Tibial artery (tissue), 4 donors: ENCODE measurements at regions not wholly inside any gene's neighbourhood (a gene's known extent, or its start where the extent isn't known, plus 50 kb on each side); places are given as distances from the start of the nearest gene placed in this dataset.

Source experiments
- DNase-seq, 2 donors: peaks; one replicate each; pipeline ENCODE4 v3.0.0-alpha.2; 2019
- H3K27ac ChIP-seq, 2 donors: fragments of 200-600 bp; sonication (generic) in 1 of 2; 1 replicate in 1 of 2; 2 replicates in 1 of 2; pipeline ENCODE4 v1.5.1; 2018 to 2019; ENCODE audit warnings: mild to moderate bottlenecking in 1 of 2
- H3K27me3 ChIP-seq, 2 donors: fragments of 200-600 bp; sonication (generic) in 1 of 2; one replicate each; pipeline versions ENCODE4 v1.5.1 to v1.6.0; 2016 to 2019
- H3K36me3 ChIP-seq, 3 donors: fragments of 200-600 bp; sonication (generic) in 2 of 3; one replicate each; pipeline ENCODE4 v1.5.1; 2016 to 2019; ENCODE audit warnings: mild to moderate bottlenecking in 2 of 3
- H3K4me1 ChIP-seq, 4 donors: fragments of 200-600 bp; sonication (generic) in 2 of 4; 1 replicate in 3 of 4; 2 replicates in 1 of 4; pipeline ENCODE4 v1.5.1; 2016 to 2019
- H3K4me3 ChIP-seq, 2 donors: fragments of 200-600 bp; sonication (generic) in 1 of 2; 1 replicate in 1 of 2; 2 replicates in 1 of 2; pipeline ENCODE4 v1.5.1; 2018 to 2019; ENCODE audit warnings: mild to moderate bottlenecking in 2 of 2
- H3K9me3 ChIP-seq, 3 donors: fragments of 200-600 bp; sonication (generic) in 1 of 3; one replicate each; pipeline ENCODE4 v1.5.1; 2016 to 2019
- intact Hi-C: fragments of 100-400 bp; cut with DNase I; formaldehyde crosslinking; loops from one replicate; pipeline ENCODE4 v1.15.0; 2023; ENCODE audit warnings: low total_unique reads
- TF ChIP-seq, protein P1 (sequence below), 2 experiments: fragments of 200-600 bp in 1 of 2; fragments of 450-650 bp in 1 of 2; IDR thresholded peaks; one replicate each; pipeline ENCODE4 v1.5.1; 2017 to 2019; ENCODE audit warnings: antibody characterized with exemption in 2 of 2, mild to moderate bottlenecking in 1 of 2, moderate library complexity in 1 of 2

DNA sequence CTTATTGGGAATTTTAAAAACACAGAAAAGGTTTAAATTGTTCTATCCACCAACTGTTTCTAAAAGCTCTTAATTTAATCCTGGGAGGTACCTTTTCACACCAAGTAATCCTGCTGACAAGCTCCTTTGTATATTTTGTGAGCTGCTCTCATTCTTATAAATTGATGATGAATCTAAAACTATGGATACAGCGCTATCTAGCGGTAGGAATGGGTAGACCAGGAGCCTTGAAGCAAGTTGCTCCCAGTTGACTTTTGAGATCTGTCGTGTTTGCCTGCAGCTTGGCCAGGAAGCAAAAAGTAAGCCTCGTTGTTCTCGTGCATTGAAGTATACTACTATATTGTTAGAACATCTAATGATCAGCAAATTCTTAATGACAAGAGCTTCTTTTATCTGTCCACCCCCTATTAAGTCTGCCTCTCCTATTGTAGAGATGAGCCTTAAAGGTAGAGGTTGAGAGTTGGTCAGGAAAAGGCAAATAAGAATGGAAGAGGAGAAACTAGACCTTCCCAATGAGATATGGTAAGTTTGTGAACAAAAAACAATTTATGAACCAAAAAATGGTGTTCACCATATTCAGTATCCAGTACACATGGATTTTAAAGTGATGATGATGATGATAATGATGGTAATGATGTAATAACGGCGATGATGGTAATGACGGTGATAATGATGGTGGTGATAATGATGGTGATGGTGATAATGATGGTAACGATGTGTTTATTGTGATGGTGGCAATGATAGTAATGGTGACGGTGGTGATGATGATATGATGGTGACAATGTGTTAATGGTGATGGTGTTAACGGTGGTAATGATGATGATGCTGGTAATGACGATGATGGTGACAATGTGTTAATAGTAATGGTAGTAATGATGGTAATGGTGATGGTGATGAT lies 212.1 kb upstream of the NCKAP5 start:
- intact Hi-C loops: no loop called here

DNA sequence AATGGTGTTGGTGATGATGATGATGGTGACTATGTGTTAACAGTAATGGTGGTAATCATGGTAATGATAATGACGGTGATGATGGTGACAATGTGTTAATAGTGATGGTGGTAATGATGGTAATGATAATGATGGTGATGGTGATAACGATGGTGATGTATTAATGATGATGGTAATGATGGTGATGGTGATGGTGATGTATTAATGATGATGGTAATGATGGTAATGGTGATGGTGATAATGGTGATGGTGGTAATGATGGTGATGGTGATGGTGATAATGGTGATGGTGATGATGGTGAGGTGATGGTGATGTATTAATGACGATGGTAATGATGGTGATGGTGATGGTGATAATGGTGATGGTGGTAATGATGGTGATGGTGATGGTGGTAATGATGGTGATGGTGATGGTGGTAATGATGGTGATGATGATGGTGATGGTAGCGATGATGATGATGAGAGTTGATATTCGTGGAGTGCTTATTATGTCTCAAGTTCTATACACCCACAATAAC lies 212.8 kb upstream of the NCKAP5 start:
- H3K27ac ChIP-seq: no peak overlapping the region
- no peaks in the 10 kb centered on the region for H3K4me1 ChIP-seq
- intact Hi-C loops: no loop called here
- H3K36me3 ChIP-seq: no peaks in the 10 kb centered on the region
- TF ChIP-seq, protein P1, sequence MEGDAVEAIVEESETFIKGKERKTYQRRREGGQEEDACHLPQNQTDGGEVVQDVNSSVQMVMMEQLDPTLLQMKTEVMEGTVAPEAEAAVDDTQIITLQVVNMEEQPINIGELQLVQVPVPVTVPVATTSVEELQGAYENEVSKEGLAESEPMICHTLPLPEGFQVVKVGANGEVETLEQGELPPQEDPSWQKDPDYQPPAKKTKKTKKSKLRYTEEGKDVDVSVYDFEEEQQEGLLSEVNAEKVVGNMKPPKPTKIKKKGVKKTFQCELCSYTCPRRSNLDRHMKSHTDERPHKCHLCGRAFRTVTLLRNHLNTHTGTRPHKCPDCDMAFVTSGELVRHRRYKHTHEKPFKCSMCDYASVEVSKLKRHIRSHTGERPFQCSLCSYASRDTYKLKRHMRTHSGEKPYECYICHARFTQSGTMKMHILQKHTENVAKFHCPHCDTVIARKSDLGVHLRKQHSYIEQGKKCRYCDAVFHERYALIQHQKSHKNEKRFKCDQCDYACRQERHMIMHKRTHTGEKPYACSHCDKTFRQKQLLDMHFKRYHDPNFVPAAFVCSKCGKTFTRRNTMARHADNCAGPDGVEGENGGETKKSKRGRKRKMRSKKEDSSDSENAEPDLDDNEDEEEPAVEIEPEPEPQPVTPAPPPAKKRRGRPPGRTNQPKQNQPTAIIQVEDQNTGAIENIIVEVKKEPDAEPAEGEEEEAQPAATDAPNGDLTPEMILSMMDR (IDR thresholded peaks at IDR 0.05): no peak
- DNase-seq: no peak
- no peak overlapping the region for H3K4me3 ChIP-seq
- H3K27me3 ChIP-seq: no peaks in the 10 kb centered on the region
- no peaks in the 10 kb centered on the region for H3K9me3 ChIP-seq

More for the DNA sequence above, 212.1 kb upstream of the NCKAP5 start:
- peak in 1 of 2 donors; percentile 45 for DNase-seq
- Histone ChIP-seq H3K27me3 (no peaks in the 10 kb centered on the region), H3K4me3 (no peak overlapping the region), H3K4me1 (peaks cover 0 to 1% (median under 1%) of the 10 kb centered on the region in 4 donors), H3K36me3 (no peaks in the 10 kb centered on the region), H3K27ac (no peak overlapping the region), H3K9me3 (no peaks in the 10 kb centered on the region)
- TF ChIP-seq, protein P1 (IDR thresholded peaks at IDR 0.05): peak; percentile 74 to 78

DNA sequence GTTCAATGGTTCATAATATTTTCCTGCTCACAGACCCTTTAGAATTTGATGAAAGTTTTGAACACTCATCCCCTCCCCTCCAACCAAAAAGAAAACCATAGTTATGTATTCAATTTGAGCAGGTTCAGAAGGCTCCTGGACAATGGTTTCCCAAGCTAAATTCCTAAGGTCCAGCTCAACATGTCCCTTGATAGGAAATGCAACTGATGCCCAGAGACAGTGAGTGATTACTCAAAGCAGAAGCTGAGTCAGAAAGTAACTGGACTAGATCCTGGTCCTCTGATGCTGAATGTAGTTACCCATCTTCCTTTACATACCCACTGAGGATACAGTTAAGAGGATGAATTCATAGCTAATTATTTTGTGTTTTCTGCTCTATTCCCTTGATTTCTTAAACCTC lies 218.9 kb upstream of the NCKAP5 start:
- no peak for DNase-seq
- Histone ChIP-seq H3K4me1 (no peaks in the 10 kb centered on the region), H3K27ac (no peak overlapping the region), H3K27me3 (no peaks in the 10 kb centered on the region), H3K9me3 (no peaks in the 10 kb centered on the region), H3K4me3 (no peak overlapping the region), H3K36me3 (no peaks in the 10 kb centered on the region)
- TF ChIP-seq, protein P1 (IDR thresholded peaks at IDR 0.05): no peak
- intact Hi-C loops: no loop called here

DNA sequence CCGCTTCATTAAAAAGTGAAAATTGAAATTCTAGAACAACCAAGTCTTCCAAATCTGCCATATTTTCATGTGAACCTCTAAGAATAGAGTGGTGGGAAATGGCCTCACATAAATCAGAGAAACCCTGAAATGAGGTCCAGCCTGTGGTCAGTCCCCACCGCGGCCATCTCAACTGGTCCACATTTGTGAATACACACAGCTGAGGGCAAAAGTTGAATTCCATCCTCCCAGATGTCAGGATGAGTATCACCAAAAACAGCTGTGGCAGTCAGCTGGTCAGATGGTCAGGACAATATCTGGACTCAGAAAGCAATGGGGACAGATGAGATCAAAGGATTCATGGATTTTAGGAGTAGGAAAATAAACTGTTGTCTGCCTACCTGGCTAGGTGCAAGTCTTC lies 219.4 kb upstream of the NCKAP5 start:
- Histone ChIP-seq H3K27ac (no peak overlapping the region), H3K27me3 (no peaks in the 10 kb centered on the region), H3K4me1 (no peaks in the 10 kb centered on the region), H3K36me3 (no peaks in the 10 kb centered on the region), H3K9me3 (peaks cover 0 to 3% (median 0%) of the 10 kb centered on the region in 3 donors), H3K4me3 (no peak overlapping the region)
- intact Hi-C loops: no loop called here
- DNase-seq: no peak
- TF ChIP-seq, protein P1 (IDR thresholded peaks at IDR 0.05): no peak

DNA sequence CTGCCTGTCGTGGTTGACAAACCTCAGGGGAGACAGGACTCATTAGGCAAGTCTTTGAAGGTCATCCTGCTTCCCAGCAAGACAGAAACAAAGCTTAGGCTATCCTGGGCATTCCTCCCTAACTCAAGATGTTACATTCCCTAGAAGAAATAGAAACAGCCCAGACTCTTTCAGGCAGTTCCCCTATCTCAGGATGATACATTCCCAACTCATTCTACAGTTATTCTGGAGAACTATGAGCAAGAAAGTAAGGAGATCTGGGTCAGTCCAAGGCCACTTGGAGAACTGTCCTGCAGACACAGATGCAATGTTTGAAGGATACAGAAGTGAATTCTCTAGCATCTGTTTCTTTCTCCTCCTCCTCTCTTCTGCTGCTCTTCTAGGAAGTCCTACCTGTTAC lies 220.1 kb upstream of the NCKAP5 start:
- DNase-seq: no peak
- intact Hi-C loops: no loop called here
- H3K4me3 ChIP-seq: no peak overlapping the region
- no peaks in the 10 kb centered on the region for H3K27me3 ChIP-seq
- H3K27ac ChIP-seq: no peak overlapping the region
- peaks cover 0 to 11% (median 3%) of the 10 kb centered on the region in 3 donors for H3K9me3 ChIP-seq
- TF ChIP-seq, protein P1 (IDR thresholded peaks at IDR 0.05): no peak
- no peaks in the 10 kb centered on the region for H3K36me3 ChIP-seq
- no peaks in the 10 kb centered on the region for H3K4me1 ChIP-seq
